ENCODE measurements at regions not wholly inside any gene's neighbourhood (a gene's known extent, or its start where the extent isn't known, plus 50 kb on each side); places are given as distances from the start of the nearest gene placed in this dataset.

GRCh38 chr3:31404871-31405270 lies 127.9 kb upstream of the STT3B start:
- DNase-seq: no peak

DNA sequence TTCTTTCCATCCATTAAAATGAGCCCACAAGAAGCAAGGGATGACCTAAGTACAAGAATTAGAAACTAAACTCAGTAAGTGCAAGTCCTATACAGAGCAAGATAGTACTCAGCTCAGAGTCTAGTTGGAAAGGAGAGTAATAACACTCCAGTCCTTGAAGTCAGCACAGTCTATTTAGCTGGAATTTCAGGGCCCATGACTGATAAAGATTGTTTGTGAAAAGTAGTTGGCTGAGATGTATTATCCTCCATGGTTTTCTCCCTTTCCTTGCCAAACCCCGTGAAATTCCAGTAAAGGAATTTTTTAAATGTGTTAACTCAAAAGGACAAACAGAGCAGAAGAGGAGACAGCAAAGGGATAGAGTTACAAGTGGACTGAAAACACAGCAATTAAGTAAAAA lies 127.2 kb upstream of the STT3B start:
- DNase-seq: no peak

DNA sequence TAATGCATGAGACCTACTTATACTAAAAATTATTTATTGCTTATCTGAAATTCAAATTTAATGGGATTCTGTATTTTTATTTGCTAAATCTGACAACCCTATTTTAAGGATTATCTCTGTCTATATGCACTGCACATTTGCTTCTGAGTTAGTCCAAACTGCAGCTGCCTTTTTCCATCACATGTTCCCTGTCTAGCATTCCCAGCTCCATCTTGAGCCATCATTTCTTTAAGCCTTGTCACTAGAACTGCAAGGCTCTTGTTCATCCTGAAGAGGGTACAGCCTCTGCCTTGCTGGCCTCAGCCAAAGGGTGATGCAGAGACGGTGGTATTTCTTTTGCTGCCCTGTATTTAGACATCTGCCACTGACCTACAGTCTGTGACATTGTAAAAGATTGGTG lies 125.8 kb upstream of the STT3B start:
- DNase-seq: no peak

GRCh38 chr3:31407665-31408064 lies 125.1 kb upstream of the STT3B start:
- no peak for DNase-seq

- no peak for DNase-seq
Observed at GRCh38 chr3:31408720-31409119, 124.0 kb upstream of the STT3B start.

DNA sequence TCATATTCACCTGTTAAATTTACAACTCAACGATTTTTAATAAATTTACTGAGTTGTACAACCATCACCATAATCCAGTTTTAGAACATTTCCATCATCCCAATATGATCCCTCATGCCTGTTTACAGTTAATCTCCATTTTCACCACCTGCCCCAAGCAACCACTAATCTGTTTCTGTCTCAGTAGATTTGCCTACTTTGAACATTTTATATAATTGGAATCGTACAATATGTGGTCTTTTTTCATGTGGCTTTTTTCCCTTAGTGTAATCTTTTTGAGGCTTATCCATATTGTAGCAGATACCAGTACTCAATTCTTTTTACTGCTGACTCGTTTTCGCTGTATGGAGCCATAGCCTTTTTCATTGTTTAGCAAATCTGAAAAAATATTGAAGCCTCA lies 123.3 kb upstream of the STT3B start:
- no peak for DNase-seq

DNA sequence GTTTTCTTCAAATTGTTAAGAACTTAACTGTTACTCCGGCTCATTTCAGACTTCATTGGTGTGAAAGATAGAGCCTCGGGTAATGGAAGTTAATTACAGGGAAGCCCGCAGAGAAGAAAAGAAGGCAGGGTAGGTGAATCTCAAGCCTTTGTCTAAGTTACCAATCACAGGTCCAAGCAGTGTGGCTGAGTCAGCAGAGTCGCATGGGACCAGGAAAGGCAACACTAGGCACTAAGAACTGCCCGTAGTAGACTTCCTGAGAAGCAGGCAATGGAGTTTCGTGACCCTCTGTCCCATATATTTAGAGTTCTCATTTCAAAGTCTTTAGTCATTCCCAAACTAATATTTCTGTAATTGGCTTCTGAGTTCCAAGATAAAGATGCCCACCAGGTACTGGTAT lies 122.9 kb upstream of the STT3B start:
- no peak for DNase-seq

DNA sequence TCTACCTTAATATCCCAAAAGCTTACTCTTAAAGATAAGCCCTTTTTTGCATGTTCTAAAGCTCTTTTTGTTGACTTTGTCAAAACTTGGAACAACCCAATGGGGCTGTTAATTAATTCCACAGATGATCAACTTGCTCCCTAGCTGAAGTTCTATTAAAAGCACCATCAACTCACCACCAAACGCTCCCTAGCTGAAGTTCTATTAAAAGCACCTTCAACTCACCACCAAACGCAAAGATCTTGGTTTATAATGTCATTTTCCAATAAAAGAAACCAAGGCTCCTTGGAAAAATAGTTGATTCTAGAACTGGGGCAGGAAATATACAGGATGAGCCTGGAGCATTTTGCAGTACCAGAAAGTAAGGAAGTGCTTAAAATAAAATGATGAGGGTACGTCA lies 122.3 kb upstream of the STT3B start:
- DNase-seq: no peak

DNA sequence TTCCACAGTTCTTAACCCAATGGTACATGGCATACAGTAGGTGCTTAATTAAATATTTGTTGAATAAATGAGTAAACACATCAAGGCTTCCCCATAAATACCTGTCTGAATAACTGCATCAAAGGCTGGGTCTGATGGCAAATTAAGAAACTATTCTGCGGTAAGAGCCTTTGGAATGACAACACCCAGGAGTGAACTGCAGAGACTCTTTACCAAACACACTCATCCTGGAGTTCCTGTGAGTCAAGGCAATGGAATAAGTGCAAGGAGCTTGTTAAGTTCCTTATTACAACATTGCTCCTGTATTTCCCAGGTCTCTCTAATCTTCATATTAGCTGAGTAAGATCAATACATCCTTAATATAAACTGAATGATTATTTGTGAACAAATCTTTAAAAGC lies 119.9 kb upstream of the STT3B start:
- DNase-seq: no peak

GRCh38 chr3:31413515-31413914 lies 119.2 kb upstream of the STT3B start:
- DNase-seq: no peak

DNA sequence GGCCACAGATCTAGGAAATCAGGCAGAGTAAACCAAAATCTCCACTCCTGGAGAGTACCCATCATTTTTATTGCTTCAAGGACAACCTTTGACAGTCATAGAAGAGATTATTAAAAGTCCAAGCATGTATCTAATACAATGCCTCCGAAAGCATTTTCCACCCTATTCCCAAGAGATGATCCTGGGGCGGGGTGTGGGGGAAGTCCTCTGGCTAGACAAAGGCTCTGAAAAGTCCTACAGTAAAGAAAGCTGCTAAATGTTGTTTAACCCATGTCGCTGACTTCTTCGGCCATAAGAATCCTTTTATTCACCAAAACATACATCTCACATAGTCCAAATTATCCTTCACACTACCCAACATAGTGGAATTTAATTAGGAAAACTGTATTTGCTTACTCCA lies 115.7 kb upstream of the STT3B start:
- no peak for DNase-seq

DNA sequence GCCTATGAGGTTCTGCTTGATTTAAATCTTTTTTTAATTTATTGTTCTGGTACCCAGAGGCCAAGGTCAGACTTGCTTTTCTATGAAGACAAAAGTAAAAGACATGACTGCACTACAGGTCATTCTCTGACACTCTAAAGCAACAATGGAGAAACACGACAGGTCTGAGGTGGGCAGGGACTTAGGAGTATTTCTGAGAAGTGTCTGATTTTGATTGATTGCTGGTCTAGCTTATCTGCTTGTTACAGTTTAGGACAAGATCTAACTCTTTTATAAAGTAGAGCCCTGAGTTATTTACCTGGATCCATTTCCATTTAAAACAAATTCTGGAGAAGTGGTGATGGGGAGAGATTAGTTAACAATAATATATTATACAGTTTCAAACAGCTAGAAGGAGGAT lies 115.2 kb upstream of the STT3B start:
- no peak for DNase-seq

- no peak for DNase-seq
Observed at GRCh38 chr3:31420311-31420710, 112.4 kb upstream of the STT3B start.

- no peak for DNase-seq
Observed at GRCh38 chr3:31421314-31422048, 111.2 kb upstream of the STT3B start.

GRCh38 chr3:31422237-31422636 lies 110.5 kb upstream of the STT3B start:
- DNase-seq: no peak

GRCh38 chr3:31423482-31423881 lies 109.2 kb upstream of the STT3B start:
- DNase-seq: no peak

- DNase-seq: no peak
Observed at GRCh38 chr3:31425401-31425800, 107.3 kb upstream of the STT3B start.

GRCh38 chr3:31427623-31428022 lies 105.1 kb upstream of the STT3B start:
- DNase-seq: no peak

GRCh38 chr3:31431321-31431720 lies 101.4 kb upstream of the STT3B start:
- DNase-seq: no peak

DNA sequence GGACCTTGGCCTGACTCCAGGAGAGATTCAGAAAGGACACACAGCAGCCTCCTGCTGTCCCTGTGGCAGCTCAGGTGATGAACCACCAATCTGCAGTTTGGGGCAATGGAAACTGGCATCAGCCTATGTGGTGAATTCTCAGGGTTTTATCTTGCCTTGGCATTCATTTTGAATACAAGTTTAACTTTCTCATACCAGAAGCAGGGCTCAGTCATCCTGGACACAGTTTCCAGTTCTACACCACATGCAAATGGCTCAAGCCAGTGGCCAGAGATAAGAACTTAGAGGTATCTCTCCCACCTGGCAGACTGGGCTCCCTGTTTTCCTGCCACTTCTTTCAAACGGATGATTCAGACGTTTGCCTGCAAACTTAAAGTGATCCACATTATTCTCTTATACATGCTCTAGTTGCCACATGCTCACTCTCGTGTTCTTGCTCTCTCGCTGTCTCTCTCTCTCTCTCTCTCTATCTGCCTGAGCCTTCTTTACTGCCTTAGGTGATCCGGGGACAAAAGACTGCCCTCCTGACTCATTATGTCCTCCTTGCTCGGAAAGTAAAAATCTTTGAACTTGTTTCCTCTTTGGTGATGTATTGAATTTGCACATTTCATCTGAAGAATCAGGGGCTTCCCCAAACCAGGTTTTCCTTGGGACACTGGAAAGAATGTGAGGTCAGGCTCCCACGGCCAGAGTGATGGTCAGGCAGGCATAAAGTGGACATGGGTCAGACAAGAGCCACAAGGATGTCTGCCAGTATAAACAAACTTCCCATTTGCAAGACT lies 99.6 kb upstream of the STT3B start:
- DNase-seq: no peak

GRCh38 chr3:31433679-31433992 lies 99.1 kb upstream of the STT3B start:
- DNase-seq: no peak

DNA sequence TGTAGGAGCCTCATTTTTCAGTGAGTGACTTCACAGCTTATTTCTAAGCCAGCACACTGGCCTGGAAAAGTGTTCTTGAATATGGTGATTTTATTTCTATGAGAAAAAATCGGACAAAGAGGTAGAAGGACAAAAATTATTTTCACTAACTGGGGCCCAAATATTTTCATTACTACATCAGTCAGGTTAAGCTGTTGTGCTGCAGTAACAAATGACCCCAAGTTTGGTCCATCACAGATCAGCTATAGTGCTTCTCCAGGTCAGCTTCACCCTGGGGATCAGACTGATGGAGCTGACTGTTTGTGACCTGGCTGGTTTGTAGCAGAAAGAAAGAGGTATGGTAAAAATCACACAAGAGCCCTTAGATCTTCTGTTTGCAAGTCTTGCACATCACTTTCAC lies 97.9 kb upstream of the STT3B start:
- no peak for DNase-seq

DNA sequence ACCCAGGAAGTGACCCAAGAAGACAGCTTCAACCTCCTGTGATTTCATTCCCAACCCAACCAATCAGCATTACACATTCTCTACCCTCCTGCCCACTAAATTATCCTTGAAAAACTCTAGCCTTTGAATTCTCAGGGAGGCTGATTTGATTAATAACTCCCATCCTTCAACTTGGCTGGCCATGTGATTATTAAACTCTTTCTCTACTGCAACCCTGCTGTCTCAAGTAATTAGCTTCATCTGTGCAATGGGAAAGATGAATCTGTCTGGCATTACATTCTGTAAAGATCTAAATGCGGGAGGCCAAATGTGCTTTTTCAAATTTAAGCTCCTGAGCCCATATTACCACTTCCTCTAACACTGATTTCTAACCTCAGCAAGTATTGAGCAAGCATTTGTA lies 95.9 kb upstream of the STT3B start:
- no peak for DNase-seq

DNA sequence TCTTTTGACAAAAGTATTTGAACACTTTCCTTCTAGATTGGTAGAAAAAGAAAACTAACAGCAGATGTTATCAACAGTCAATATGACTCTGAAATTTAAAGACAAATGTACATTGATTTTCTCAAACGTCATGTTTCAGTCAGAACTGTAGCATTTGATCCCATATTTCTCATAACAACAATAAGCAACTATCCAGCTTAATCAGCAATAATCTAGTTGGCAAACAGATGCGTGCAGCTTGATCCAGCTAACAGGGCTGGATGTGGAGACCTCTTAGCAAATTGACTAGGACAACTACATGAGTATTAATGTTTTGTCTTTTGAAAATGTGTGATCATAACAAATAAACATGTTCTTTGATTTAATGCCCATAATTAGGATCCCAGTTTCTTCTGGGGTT lies 94.0 kb upstream of the STT3B start:
- DNase-seq: no peak

Data from CD4-positive, alpha-beta T cell treated with Interleukin-17A for 4 hours (primary cell).